Gastroesophageal sphincter (tissue), 3 donors: ENCODE measurements at regions not wholly inside any gene's neighbourhood (a gene's known extent, or its start where the extent isn't known, plus 50 kb on each side); places are given as distances from the start of the nearest gene placed in this dataset.

ENCODE experiments used
- CTCF ChIP-seq, 4 experiments: fragments of 200-600 bp in 2 of 4; fragments of 450-650 bp in 2 of 4; sonication (generic) in 1 of 4; IDR thresholded peaks; one replicate each; pipeline ENCODE4 v1.5.1; 2017 to 2019; ENCODE audit warnings: antibody characterized with exemption in 4 of 4, mild to moderate bottlenecking in 2 of 4, moderate library complexity in 2 of 4
- POLR2AphosphoS5 ChIP-seq: sonication (generic); formaldehyde crosslinking; IDR thresholded peaks from one replicate; pipeline ENCODE4 v1.6.1; 2017; ENCODE audit warnings: antibody characterized with exemption

- TF ChIP-seq CTCF (IDR thresholded peaks at IDR 0.05) (no peak), POLR2AphosphoS5 (no peak)
Measured at GRCh38 chr18:54767098-54767497, 61.2 kb upstream of the RAB27B start.
